ENCODE measurements at regions not wholly inside any gene's neighbourhood (a gene's known extent, or its start where the extent isn't known, plus 50 kb on each side); places are given as distances from the start of the nearest gene placed in this dataset.

GRCh38 chr5:175765858-175766257 is 105.5 kb upstream of the CPLX2 start:
- DNase-seq (ENCODE audit: extremely low spot score) = peak; percentile 57
- 73% methylated on average over 3 of the region's 3 CpGs for WGBS
- intact Hi-C loops (cut with DNase I) = no loop called here
- Histone ChIP-seq H3K27me3 (peaks cover 0 to 53% (median 0%) of the 10 kb centered on the region in 4 donors), H3K9me3 (peaks cover 0 to 18% (median 16%) of the 10 kb centered on the region in 4 donors), H3K4me3 (no peak overlapping the region), H3K27ac (replicated peaks in 1 of 4) (no peak overlapping the region), H3K36me3 (no peaks in the 10 kb centered on the region), H3K4me1 (no peaks in the 10 kb centered on the region)
- TF ChIP-seq POLR2A (IDR thresholded peaks at IDR 0.05; ENCODE audit: low read depth) (no peak), CTCF (IDR thresholded peaks at IDR 0.05) (no peak), POLR2AphosphoS5 (IDR thresholded peaks at IDR 0.05) (no peak), EP300 (IDR thresholded peaks at IDR 0.05) (no peak)

- Histone ChIP-seq H3K4me1 (no peaks in the 10 kb centered on the region), H3K27me3 (peaks cover 0 to 53% (median 4%) of the 10 kb centered on the region in 4 donors), H3K36me3 (no peaks in the 10 kb centered on the region), H3K4me3 (no peak overlapping the region), H3K27ac (replicated peaks in 1 of 4) (no peak overlapping the region), H3K9me3 (peaks cover 0 to 18% (median 16%) of the 10 kb centered on the region in 4 donors)
- intact Hi-C loops (cut with DNase I) = no loop called here
- WGBS = 71% methylated on average over 2 of the region's 2 CpGs
- no peak for DNase-seq (ENCODE audit: extremely low spot score)
- TF ChIP-seq EP300 (IDR thresholded peaks at IDR 0.05) (no peak), CTCF (IDR thresholded peaks at IDR 0.05) (no peak), POLR2AphosphoS5 (IDR thresholded peaks at IDR 0.05) (no peak), POLR2A (IDR thresholded peaks at IDR 0.05; ENCODE audit: low read depth) (no peak)
These were observed 104.4 kb upstream of the CPLX2 start for GRCh38 chr5:175766963-175767362.

GRCh38 chr5:175772747-175773533 is 98.4 kb upstream of the CPLX2 start:
- peaks cover 0 to 5% (median 0%) of the 10 kb centered on the region in 4 donors for H3K9me3 ChIP-seq
- H3K27ac ChIP-seq (replicated peaks in 1 of 4) = no peak overlapping the region
- no peaks in the 10 kb centered on the region for H3K36me3 ChIP-seq
- 17% methylated on average over 30 of the region's 50 CpGs for WGBS
- TF ChIP-seq CTCF (IDR thresholded peaks at IDR 0.05) (no peak), EP300 (IDR thresholded peaks at IDR 0.05) (no peak), POLR2AphosphoS5 (IDR thresholded peaks at IDR 0.05) (no peak), POLR2A (IDR thresholded peaks at IDR 0.05; ENCODE audit: low read depth) (no peak)
- peaks cover 0 to 80% (median 18%) of the 10 kb centered on the region in 4 donors for H3K27me3 ChIP-seq
- H3K4me1 ChIP-seq = peaks cover 0 to 9% (median 7%) of the 10 kb centered on the region in 4 donors
- DNase-seq (ENCODE audit: extremely low spot score) = peak; percentile 79
- H3K4me3 ChIP-seq = no peak overlapping the region
- intact Hi-C loops (cut with DNase I) = no loop called here

- no peak overlapping the region for H3K4me3 ChIP-seq
- H3K4me1 ChIP-seq = peaks cover 0 to 9% (median 7%) of the 10 kb centered on the region in 4 donors
- H3K36me3 ChIP-seq = no peaks in the 10 kb centered on the region
- WGBS = 33% methylated on average over 10 of the region's 12 CpGs
- intact Hi-C loops (cut with DNase I) = no loop called here
- TF ChIP-seq CTCF (IDR thresholded peaks at IDR 0.05) (no peak), POLR2AphosphoS5 (IDR thresholded peaks at IDR 0.05) (no peak), EP300 (IDR thresholded peaks at IDR 0.05) (no peak), POLR2A (IDR thresholded peaks at IDR 0.05; ENCODE audit: low read depth) (no peak)
- no peak overlapping the region for H3K27ac ChIP-seq (replicated peaks in 1 of 4)
- H3K9me3 ChIP-seq = no peaks in the 10 kb centered on the region
- peaks cover 0 to 75% (median 18%) of the 10 kb centered on the region in 4 donors for H3K27me3 ChIP-seq
- peak; percentile 66 for DNase-seq (ENCODE audit: extremely low spot score)
These were observed 97.8 kb upstream of the CPLX2 start for GRCh38 chr5:175773534-175774070.
